ENCODE measurements at regions not wholly inside any gene's neighbourhood (a gene's known extent, or its start where the extent isn't known, plus 50 kb on each side); places are given as distances from the start of the nearest gene placed in this dataset.

GRCh38 chr19:31497709-31498108 lies 148.5 kb upstream of the TSHZ3 start:
- TF ChIP-seq CEBPB (IDR thresholded peaks at IDR 0.05; ENCODE audit: low read depth, low read length): no peak
- TF ChIP-seq, protein P1, sequence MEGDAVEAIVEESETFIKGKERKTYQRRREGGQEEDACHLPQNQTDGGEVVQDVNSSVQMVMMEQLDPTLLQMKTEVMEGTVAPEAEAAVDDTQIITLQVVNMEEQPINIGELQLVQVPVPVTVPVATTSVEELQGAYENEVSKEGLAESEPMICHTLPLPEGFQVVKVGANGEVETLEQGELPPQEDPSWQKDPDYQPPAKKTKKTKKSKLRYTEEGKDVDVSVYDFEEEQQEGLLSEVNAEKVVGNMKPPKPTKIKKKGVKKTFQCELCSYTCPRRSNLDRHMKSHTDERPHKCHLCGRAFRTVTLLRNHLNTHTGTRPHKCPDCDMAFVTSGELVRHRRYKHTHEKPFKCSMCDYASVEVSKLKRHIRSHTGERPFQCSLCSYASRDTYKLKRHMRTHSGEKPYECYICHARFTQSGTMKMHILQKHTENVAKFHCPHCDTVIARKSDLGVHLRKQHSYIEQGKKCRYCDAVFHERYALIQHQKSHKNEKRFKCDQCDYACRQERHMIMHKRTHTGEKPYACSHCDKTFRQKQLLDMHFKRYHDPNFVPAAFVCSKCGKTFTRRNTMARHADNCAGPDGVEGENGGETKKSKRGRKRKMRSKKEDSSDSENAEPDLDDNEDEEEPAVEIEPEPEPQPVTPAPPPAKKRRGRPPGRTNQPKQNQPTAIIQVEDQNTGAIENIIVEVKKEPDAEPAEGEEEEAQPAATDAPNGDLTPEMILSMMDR (IDR thresholded peaks at IDR 0.05; ENCODE audit: control extremely low read depth in 1 of 3, insufficient read depth in 1 of 3, low read depth in 1 of 3, low read length in 3 of 3): no peak
